SK-N-SH (cell line): ENCODE measurements at regions not wholly inside any gene's neighbourhood (a gene's known extent, or its start where the extent isn't known, plus 50 kb on each side); places are given as distances from the start of the nearest gene placed in this dataset.

Experiments
- CTCF ChIP-seq: fragments of 200-600 bp; sonication (generic); IDR thresholded peaks from 2 replicates; pipeline ENCODE4 v1.6.1; 2017; ENCODE audit warnings: antibody characterized with exemption, mild to moderate bottlenecking, moderate library complexity
- EP300 ChIP-seq, 2 experiments: IDR thresholded peaks; 2 replicates each; pipeline versions ENCODE4 v1.4.0 to v1.6.1; 2012; ENCODE audit warnings: borderline replicate concordance in 1 of 2, low read depth in 1 of 2, low read length in 1 of 2
- EZH2phosphoT487 ChIP-seq: fragments of 200-600 bp; sonication (generic); IDR thresholded peaks from 2 replicates; pipeline ENCODE4 v1.6.1; 2017; ENCODE audit warnings: low read depth, mixed run types, mild to moderate bottlenecking, antibody characterized with exemption, moderate library complexity, borderline replicate concordance
- NFIC ChIP-seq: IDR thresholded peaks from 2 replicates; pipeline ENCODE4 v1.4.0; 2012; ENCODE audit warnings: borderline replicate concordance
- POLR2AphosphoS5 ChIP-seq: IDR thresholded peaks from 2 replicates; pipeline ENCODE4 v1.6.1; 2012; ENCODE audit warnings: low read depth, low read length
- RFX5 ChIP-seq: IDR thresholded peaks from 2 replicates; pipeline ENCODE4 v1.6.1; 2012; ENCODE audit warnings: mild to moderate bottlenecking, improper control_type of control experiment, low read length
- SIN3A ChIP-seq: IDR thresholded peaks from 2 replicates; pipeline ENCODE4 v1.6.1; 2012; ENCODE audit warnings: low read depth, mild to moderate bottlenecking, low read length, moderate library complexity, borderline replicate concordance
- TAF1 ChIP-seq: IDR thresholded peaks from 2 replicates; pipeline ENCODE4 v1.6.1; 2012; ENCODE audit warnings: low read depth, mild to moderate bottlenecking, low read length, moderate library complexity, borderline replicate concordance
- USF1 ChIP-seq: IDR thresholded peaks from 2 replicates; pipeline ENCODE4 v1.4.0; 2012; ENCODE audit warnings: low read depth, borderline replicate concordance
- YY1 ChIP-seq: IDR thresholded peaks from 2 replicates; pipeline ENCODE4 v1.4.0; 2012; ENCODE audit warnings: low read depth, mild to moderate bottlenecking

- no peak for TF ChIP-seq SIN3A
- no peak for TF ChIP-seq RFX5
- TF ChIP-seq CTCF, result no peak
- TF ChIP-seq EZH2phosphoT487, result no peak
- TF ChIP-seq YY1, result no peak
- TF ChIP-seq NFIC, result no peak
- TF ChIP-seq TAF1, result no peak
- TF ChIP-seq POLR2AphosphoS5, result no peak
- TF ChIP-seq USF1, result no peak
- no peak for TF ChIP-seq EP300 (IDR thresholded peaks at IDR 0.05; ENCODE audit: borderline replicate concordance in 1 of 2, low read depth in 1 of 2, low read length in 1 of 2)
These were observed 241.1 kb upstream of the CSF3R start for GRCh38 chr1:36723813-36724212.
